ENCODE measurements at regions not wholly inside any gene's neighbourhood (a gene's known extent, or its start where the extent isn't known, plus 50 kb on each side); places are given as distances from the start of the nearest gene placed in this dataset.

DNA sequence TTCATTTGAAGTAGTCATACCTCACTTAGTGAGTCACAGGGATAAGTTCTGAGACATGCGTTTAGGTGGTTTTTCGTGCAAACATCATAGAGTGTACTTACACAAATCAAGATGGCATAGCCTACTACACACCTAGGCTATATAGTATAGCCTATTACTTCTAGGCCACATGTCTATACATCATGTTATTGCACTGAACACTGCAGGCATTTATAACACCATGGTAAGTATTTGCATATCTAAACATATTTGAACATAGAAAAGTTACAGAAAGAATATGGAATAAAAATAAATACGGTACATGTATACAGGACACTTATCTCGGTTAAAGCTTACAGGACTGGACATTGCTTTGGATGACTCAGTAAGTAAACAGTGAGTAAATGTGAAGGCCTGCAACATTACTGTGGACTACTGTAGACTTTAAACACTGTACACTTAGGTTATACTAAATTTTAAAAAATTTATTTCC lies 670.6 kb downstream of the SLC16A7 start:
- DNase-seq, result no peak
- Mint-ChIP-seq H3K27me3 (no peaks in the 10 kb centered on the region), H3K4me1 (no peaks in the 10 kb centered on the region), H3K4me3 (no peak overlapping the region), H3K36me3 (ENCODE audit: low read depth) (no peaks in the 10 kb centered on the region), H3K27ac (no peak overlapping the region)
- no peaks in the 10 kb centered on the region for H3K9me3 ChIP-seq (ENCODE audit: control insufficient read depth, low read length, poor library complexity, severe bottlenecking)
- no peak for ATAC-seq

DNA sequence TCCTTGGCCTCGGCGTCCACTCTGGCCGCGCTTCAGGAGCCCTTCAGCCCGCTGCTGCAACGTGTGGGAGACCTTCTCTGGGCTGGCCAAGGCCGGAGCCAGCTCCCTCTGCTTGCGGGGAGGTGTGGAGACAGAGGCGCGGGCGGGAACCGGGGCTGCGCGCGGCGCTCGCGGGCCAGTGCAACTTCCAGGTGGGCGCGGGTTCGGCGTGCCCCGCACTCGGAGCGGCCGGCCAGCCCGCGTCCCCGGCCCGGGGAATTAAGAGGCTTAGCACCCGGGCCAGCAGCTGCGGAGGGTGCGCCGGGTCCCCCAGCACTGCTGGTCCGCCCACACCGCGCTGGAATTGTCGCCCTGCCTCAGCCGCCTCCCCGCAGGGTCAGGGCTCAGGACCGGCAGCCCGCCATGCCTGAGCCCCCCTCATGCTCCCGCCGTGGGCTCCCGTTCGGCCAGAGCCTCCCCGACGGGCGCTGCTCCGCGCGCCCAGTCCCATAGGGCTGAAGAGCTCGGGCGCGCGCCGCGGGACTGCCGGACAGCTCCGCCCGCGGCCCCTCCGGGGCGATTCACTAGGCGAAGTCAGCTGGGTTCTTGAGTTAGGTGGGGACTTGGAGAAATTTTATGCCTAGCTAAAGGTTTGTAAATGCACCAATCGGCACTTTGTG lies 673.9 kb downstream of the SLC16A7 start:
- ATAC-seq (no peak), DNase-seq (no peak)
- no peaks in the 10 kb centered on the region for H3K9me3 ChIP-seq (ENCODE audit: control insufficient read depth, low read length, poor library complexity, severe bottlenecking)
- no peaks in the 10 kb centered on the region for H3K27me3 Mint-ChIP-seq
- no peaks in the 10 kb centered on the region for H3K4me1 Mint-ChIP-seq
- no peak overlapping the region for H3K27ac Mint-ChIP-seq
- no peak overlapping the region for H3K4me3 Mint-ChIP-seq
- no peaks in the 10 kb centered on the region for H3K36me3 Mint-ChIP-seq (ENCODE audit: low read depth)

GRCh38 chr12:60271816-60272215 lies 676.0 kb downstream of the SLC16A7 start:
- Mint-ChIP-seq H3K27me3 (no peaks in the 10 kb centered on the region), H3K4me1 (no peaks in the 10 kb centered on the region), H3K27ac (no peak overlapping the region), H3K36me3 (ENCODE audit: low read depth) (no peaks in the 10 kb centered on the region), H3K4me3 (no peak overlapping the region)
- H3K9me3 ChIP-seq (ENCODE audit: control insufficient read depth, low read length, poor library complexity, severe bottlenecking), result no peaks in the 10 kb centered on the region
- no peak for DNase-seq
- ATAC-seq, result no peak

DNA sequence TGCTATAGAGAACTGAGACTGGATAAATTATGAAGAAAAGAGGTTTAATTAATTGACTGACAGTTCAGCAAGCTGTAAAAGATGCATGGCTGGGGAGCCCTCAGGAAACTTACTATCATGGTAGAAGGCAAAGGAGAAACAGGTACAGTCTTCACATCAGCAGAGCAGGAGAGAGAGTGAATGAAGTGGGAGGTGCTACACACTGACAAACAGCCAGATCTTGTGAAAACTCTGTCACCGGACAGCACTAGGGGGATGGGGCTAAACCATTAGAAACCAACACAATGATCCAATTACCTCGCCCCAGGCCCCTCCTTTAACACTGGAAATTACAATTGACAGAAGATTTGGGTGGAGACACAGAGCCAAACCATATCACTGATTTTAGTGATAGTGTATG lies 682.4 kb downstream of the SLC16A7 start:
- no peak for ATAC-seq

GRCh38 chr12:60279221-60279620 lies 683.4 kb downstream of the SLC16A7 start:
- Mint-ChIP-seq H3K27me3 (no peaks in the 10 kb centered on the region), H3K4me3 (no peak overlapping the region), H3K4me1 (no peaks in the 10 kb centered on the region), H3K36me3 (ENCODE audit: low read depth) (no peaks in the 10 kb centered on the region), H3K27ac (no peak overlapping the region)
- ATAC-seq, result no peak
- no peak for DNase-seq
- H3K9me3 ChIP-seq (ENCODE audit: control insufficient read depth, low read length, poor library complexity, severe bottlenecking), result no peaks in the 10 kb centered on the region

More for the DNA sequence above, 682.4 kb downstream of the SLC16A7 start:
- Mint-ChIP-seq H3K27me3 (no peaks in the 10 kb centered on the region), H3K4me1 (no peaks in the 10 kb centered on the region), H3K36me3 (ENCODE audit: low read depth) (no peaks in the 10 kb centered on the region), H3K4me3 (no peak overlapping the region), H3K27ac (no peak overlapping the region)
- H3K9me3 ChIP-seq (ENCODE audit: control insufficient read depth, low read length, poor library complexity, severe bottlenecking), result no peaks in the 10 kb centered on the region
- DNase-seq, result no peak

DNA sequence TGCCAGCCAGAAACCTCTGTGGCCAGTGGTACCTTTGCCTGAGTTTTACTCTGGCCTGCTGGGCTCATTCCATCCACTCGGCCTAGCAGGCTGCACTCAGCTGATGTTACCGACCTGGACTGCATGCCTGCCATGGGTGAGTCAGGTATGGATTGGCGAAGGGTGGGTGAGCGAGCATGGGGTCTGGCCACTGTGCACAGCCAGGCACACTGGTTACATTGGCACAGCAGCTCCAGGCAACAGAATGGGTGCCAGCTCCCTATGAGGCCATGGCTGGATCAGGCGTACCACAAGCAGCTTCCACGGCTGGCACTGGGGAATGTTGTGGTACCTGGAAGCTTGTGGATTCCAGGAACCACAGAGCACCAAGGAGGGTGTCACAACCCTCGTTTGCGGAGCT lies 685.7 kb downstream of the SLC16A7 start:
- DNase-seq (no peak), ATAC-seq (no peak)
- Mint-ChIP-seq H3K4me1 (no peaks in the 10 kb centered on the region), H3K4me3 (no peak overlapping the region), H3K36me3 (ENCODE audit: low read depth) (no peaks in the 10 kb centered on the region), H3K27ac (no peak overlapping the region), H3K27me3 (no peaks in the 10 kb centered on the region)
- H3K9me3 ChIP-seq (ENCODE audit: control insufficient read depth, low read length, poor library complexity, severe bottlenecking), result no peaks in the 10 kb centered on the region

- no peaks in the 10 kb centered on the region for H3K9me3 ChIP-seq (ENCODE audit: control insufficient read depth, low read length, poor library complexity, severe bottlenecking)
- Mint-ChIP-seq H3K27ac (no peak overlapping the region), H3K4me1 (no peaks in the 10 kb centered on the region), H3K36me3 (ENCODE audit: low read depth) (no peaks in the 10 kb centered on the region), H3K4me3 (no peak overlapping the region), H3K27me3 (no peaks in the 10 kb centered on the region)
- no peak for ATAC-seq
- no peak for DNase-seq
Measured at GRCh38 chr12:60290532-60290931, 694.7 kb downstream of the SLC16A7 start.

DNA sequence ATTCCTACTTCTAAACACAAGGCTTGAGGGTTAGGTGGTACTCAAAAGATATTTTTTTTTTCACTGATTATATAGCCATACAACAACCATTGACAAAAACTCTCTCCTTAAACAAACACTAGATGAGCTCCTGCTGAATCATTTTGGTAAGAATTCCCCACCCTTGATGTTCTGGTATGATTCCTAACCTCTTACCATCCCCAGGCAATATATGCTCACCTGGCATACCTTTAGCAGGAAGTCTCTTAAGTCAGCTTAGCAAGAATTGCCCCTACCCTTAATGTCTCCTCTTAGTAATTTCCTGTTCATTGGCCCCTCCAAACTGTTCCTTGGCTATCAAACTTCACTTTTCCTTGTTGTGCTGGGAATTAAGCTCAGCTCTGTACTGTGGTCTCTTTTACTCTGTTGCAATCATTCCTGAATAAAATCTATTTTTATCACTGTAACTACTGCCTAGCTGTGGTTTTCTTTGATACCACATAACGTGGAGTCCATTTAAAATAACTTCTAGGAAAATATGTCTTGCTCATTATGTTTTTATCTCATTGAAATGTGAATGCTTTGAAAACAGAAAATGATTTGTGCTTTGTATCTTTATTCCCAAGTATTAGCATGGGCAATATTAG lies 712.6 kb downstream of the SLC16A7 start:
- no peak overlapping the region for H3K27ac Mint-ChIP-seq
- no peak overlapping the region for H3K4me3 Mint-ChIP-seq
- DNase-seq (no peak), ATAC-seq (no peak)
- no peaks in the 10 kb centered on the region for H3K9me3 ChIP-seq (ENCODE audit: control insufficient read depth, low read length, poor library complexity, severe bottlenecking)
- H3K36me3 Mint-ChIP-seq (ENCODE audit: low read depth), result no peaks in the 10 kb centered on the region
- H3K27me3 Mint-ChIP-seq, result no peaks in the 10 kb centered on the region
- no peaks in the 10 kb centered on the region for H3K4me1 Mint-ChIP-seq

DNA sequence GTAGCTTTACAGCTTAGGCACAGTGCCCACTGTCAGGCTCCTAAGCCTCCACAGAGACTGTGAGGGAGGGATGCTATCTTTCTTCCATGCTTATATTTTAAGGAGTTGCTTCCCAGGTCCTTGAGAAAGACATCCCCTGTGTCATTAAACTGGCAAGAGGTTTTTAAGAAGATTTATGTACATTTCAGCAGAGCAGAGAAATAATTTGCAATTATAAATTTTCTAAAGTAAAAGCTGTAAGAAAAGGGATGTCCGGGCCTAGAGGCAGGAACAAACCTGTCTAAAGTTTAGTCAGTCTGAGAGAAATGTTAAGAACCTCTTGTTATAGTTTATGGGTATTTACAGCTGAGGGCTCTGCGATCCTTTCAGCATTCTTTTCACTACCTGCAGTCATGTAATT lies 716.1 kb downstream of the SLC16A7 start:
- Mint-ChIP-seq H3K27ac (no peak overlapping the region), H3K4me1 (no peaks in the 10 kb centered on the region), H3K4me3 (no peak overlapping the region), H3K27me3 (no peaks in the 10 kb centered on the region), H3K36me3 (ENCODE audit: low read depth) (no peaks in the 10 kb centered on the region)
- DNase-seq (no peak), ATAC-seq (no peak)
- H3K9me3 ChIP-seq (ENCODE audit: control insufficient read depth, low read length, poor library complexity, severe bottlenecking), result no peaks in the 10 kb centered on the region

- H3K27ac Mint-ChIP-seq, result no peak overlapping the region
- no peaks in the 10 kb centered on the region for H3K36me3 Mint-ChIP-seq (ENCODE audit: low read depth)
- DNase-seq (no peak), ATAC-seq (no peak)
- H3K4me3 Mint-ChIP-seq, result no peak overlapping the region
- H3K27me3 Mint-ChIP-seq, result no peaks in the 10 kb centered on the region
- no peaks in the 10 kb centered on the region for H3K4me1 Mint-ChIP-seq
- no peaks in the 10 kb centered on the region for H3K9me3 ChIP-seq (ENCODE audit: control insufficient read depth, low read length, poor library complexity, severe bottlenecking)
Measured at GRCh38 chr12:60317361-60317760, 721.5 kb downstream of the SLC16A7 start.

- DNase-seq (no peak), ATAC-seq (no peak)
- H3K27me3 Mint-ChIP-seq, result no peaks in the 10 kb centered on the region
Measured at GRCh38 chr12:60324746-60325145, 728.9 kb downstream of the SLC16A7 start.

DNA sequence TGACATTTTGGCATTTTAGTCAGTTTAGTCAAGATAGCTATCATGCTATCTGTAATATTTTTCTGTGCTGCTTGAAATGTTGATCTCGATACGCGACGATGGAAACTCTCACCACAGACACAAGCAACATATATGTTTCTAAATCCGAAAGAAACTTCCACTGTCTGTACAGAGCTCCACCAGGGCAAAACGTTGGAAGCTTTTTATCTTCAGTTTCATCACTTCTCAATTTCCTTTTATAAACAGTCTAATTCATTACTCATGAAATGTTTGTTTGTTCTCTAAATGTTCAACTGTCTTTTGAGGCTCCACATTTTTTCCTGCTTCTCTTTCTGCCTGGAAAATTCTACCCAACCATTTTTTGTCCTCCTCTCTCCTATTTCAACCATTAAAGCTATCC lies 737.6 kb downstream of the SLC16A7 start:
- Mint-ChIP-seq H3K36me3 (ENCODE audit: low read depth) (no peaks in the 10 kb centered on the region), H3K4me1 (no peaks in the 10 kb centered on the region), H3K4me3 (no peak overlapping the region), H3K27me3 (no peaks in the 10 kb centered on the region), H3K27ac (no peak overlapping the region)
- H3K9me3 ChIP-seq (ENCODE audit: control insufficient read depth, low read length, poor library complexity, severe bottlenecking), result no peaks in the 10 kb centered on the region
- DNase-seq (no peak), ATAC-seq (no peak)

More at GRCh38 chr12:60324746-60325145, 728.9 kb downstream of the SLC16A7 start:
- H3K36me3 Mint-ChIP-seq (ENCODE audit: low read depth), result no peaks in the 10 kb centered on the region
- H3K27ac Mint-ChIP-seq, result no peak overlapping the region
- H3K4me3 Mint-ChIP-seq, result no peak overlapping the region
- H3K4me1 Mint-ChIP-seq, result no peaks in the 10 kb centered on the region
- no peaks in the 10 kb centered on the region for H3K9me3 ChIP-seq (ENCODE audit: control insufficient read depth, low read length, poor library complexity, severe bottlenecking)

DNA sequence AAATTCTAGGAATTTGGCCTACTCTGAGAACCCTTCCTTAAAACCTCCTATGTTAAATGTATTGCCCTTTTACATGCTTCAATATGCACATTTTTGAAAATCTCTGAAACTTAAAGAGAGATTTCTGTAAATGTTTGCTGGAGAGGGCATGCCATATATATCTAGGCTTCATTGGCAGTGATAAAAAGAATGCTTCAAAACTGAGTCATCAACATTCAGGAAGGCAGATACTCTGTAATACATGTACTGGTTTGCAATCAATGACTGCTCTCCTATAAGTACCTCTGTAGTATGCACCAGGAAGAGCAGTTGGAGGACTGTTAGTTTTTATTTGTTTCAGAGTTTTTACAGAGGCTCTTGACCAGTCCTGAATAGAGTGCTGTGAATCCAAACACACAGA lies 739.9 kb downstream of the SLC16A7 start:
- no peaks in the 10 kb centered on the region for H3K4me1 Mint-ChIP-seq
- DNase-seq (no peak), ATAC-seq (no peak)
- H3K9me3 ChIP-seq (ENCODE audit: control insufficient read depth, low read length, poor library complexity, severe bottlenecking), result no peaks in the 10 kb centered on the region
- no peak overlapping the region for H3K27ac Mint-ChIP-seq
- no peaks in the 10 kb centered on the region for H3K36me3 Mint-ChIP-seq (ENCODE audit: low read depth)
- H3K4me3 Mint-ChIP-seq, result no peak overlapping the region
- no peaks in the 10 kb centered on the region for H3K27me3 Mint-ChIP-seq
